HepG2 (cell line): ENCODE measurements at regions not wholly inside any gene's neighbourhood (a gene's known extent, or its start where the extent isn't known, plus 50 kb on each side); places are given as distances from the start of the nearest gene placed in this dataset.

Source experiments
- ATAC-seq: fragments of 200-7000 bp; cut with Tn5 transposase; 3 replicates; pipeline ENCODE4 v1.9.1; 2020; ENCODE audit warnings: mild to moderate bottlenecking, moderate library complexity
- BruUV-seq: library from RNA; stranded (reverse); fragments of 400-500 nt; replicated peaks from 2 replicates; lab custom pipeline; 2021; lab: Mats Ljungman, UMichigan
- CTCF ChIA-PET: fragments of 300-600 bp; formaldehyde crosslinking; extraction: SDS; loops from one replicate; lab custom pipeline; 2021; ENCODE audit warnings: low total read pairs, inconsistent platforms, low intra/inter-chr PET ratio; lab: Yijun Ruan, JAX
- POLR2A ChIA-PET: fragments of 350-600 bp; sonication (Branson Sonifier 250); formaldehyde crosslinking; loops from one replicate; lab custom pipeline; 2020; ENCODE audit warnings: antibody characterized with exemption, inconsistent platforms; lab: Yijun Ruan, JAX
- DNase-seq: peaks from one replicate; pipeline ENCODE4 v3.0.0-alpha.2; 2015; ENCODE audit warnings: low spot score
- FAIRE-seq: peaks from 3 replicates; lab custom pipeline; 2011; peaks lifted over from hg19 to GRCh38; lab: Jason Lieb, UNC
- H2AFZ ChIP-seq: one replicate; pipeline ENCODE4 v1.6.1; 2011; ENCODE audit warnings: low read length, inconsistent platforms
- H3K27ac ChIP-seq: fragments of 300-600 bp; 3 replicates; pipeline ENCODE4 v1.8.0; 2011; ENCODE audit warnings: mixed run types, mild to moderate bottlenecking, mixed read lengths, low read length, inconsistent platforms; ENCODE audit not compliant: insufficient read depth; ENCODE audit errors: extremely low read length
- H3K27me3 ChIP-seq, 2 experiments: fragments of 200-600 bp in 1 of 2; 2 replicates in 1 of 2; 3 replicates in 1 of 2; pipeline versions ENCODE4 v1.6.0 to v1.8.0; 2011; ENCODE audit warnings: low read length in 2 of 2, mild to moderate bottlenecking in 2 of 2, moderate library complexity in 2 of 2, inconsistent platforms in 1 of 2; ENCODE audit not compliant: insufficient read depth in 2 of 2, control insufficient read depth in 1 of 2
- H3K36me3 ChIP-seq, 2 experiments: fragments of 200-600 bp in 1 of 2; replicated peaks in 1 of 2; 2 replicates in 1 of 2; 3 replicates in 1 of 2; pipeline versions ENCODE4 v1.5.1 to v1.8.0; 2011; ENCODE audit warnings: low read length in 2 of 2, inconsistent platforms in 1 of 2; ENCODE audit not compliant: insufficient read depth in 2 of 2, control insufficient read depth in 1 of 2
- H3K4me1 ChIP-seq: 2 replicates; pipeline ENCODE4 v1.5.1; 2012; ENCODE audit warnings: low read length, inconsistent platforms; ENCODE audit not compliant: insufficient read depth
- H3K4me2 ChIP-seq: 2 replicates; pipeline ENCODE4 v1.6.0; 2011; ENCODE audit warnings: low read depth, low read length, inconsistent platforms
- H3K4me3 ChIP-seq, 3 experiments: fragments of 200-600 bp in 1 of 3; sonication (generic), shearing (Covaris generic) in 1 of 3; replicated peaks in 1 of 3; 2 replicates each; pipeline ENCODE4 v1.5.1; 2011 to 2016; ENCODE audit warnings: low read length in 3 of 3, inconsistent platforms in 2 of 3, low read depth in 2 of 3, mild to moderate bottlenecking in 2 of 3, control low read depth in 1 of 3, mixed read lengths in 1 of 3; ENCODE audit not compliant: insufficient read depth in 1 of 3
- H3K79me2 ChIP-seq: one replicate; pipeline ENCODE4 v1.6.1; 2011; ENCODE audit warnings: low read length, inconsistent platforms; ENCODE audit not compliant: insufficient read depth
- H3K9ac ChIP-seq: 2 replicates; pipeline ENCODE4 v1.6.0; 2011; ENCODE audit warnings: mild to moderate bottlenecking, low read depth, low read length, inconsistent platforms; ENCODE audit not compliant: insufficient read depth
- H3K9me3 ChIP-seq: 2 replicates; pipeline ENCODE4 v1.5.1; 2012; ENCODE audit warnings: mild to moderate bottlenecking, low read length
- H4K20me1 ChIP-seq: 2 replicates; pipeline ENCODE4 v1.6.0; 2011; ENCODE audit warnings: inconsistent platforms, mild to moderate bottlenecking, low read length, moderate library complexity; ENCODE audit not compliant: insufficient read depth
- BHLHE40 ChIP-seq: IDR thresholded peaks from 2 replicates; pipeline ENCODE4 v1.6.1; 2011; ENCODE audit warnings: low read length, improper control_type of control experiment
- FOXM1 ChIP-seq: sonication (generic); formaldehyde crosslinking; IDR thresholded peaks from 2 replicates; pipeline ENCODE4 v1.5.0; 2020; ENCODE audit warnings: missing genetic modification reagents
- HDAC6 ChIP-seq: fragments of 200-600 bp; sonication (generic); IDR thresholded peaks from 2 replicates; pipeline ENCODE4 v1.7.0; 2017; ENCODE audit warnings: mild to moderate bottlenecking, antibody characterized with exemption, low read length, low read depth
- KDM2A ChIP-seq: sonication (generic); formaldehyde crosslinking; IDR thresholded peaks from 2 replicates; pipeline ENCODE4 v1.4.0; 2020; ENCODE audit warnings: low read depth, missing genetic modification reagents, borderline replicate concordance
- RBM39 ChIP-seq: fragments of 200-400 bp; formaldehyde crosslinking; IDR thresholded peaks from one replicate; pipeline ENCODE4 v1.6.1; 2018; ENCODE audit warnings: antibody characterized with exemption, mild to moderate bottlenecking, low read depth, low read length; ENCODE audit not compliant: poor library complexity, severe bottlenecking
- RXRA ChIP-seq: sonication (generic); formaldehyde crosslinking; IDR thresholded peaks from 2 replicates; pipeline ENCODE4 v1.5.1; 2020; ENCODE audit warnings: missing genetic modification reagents
- SMYD3 ChIP-seq: sonication (generic); formaldehyde crosslinking; IDR thresholded peaks from 2 replicates; pipeline ENCODE4 v1.8.1; 2023; ENCODE audit warnings: mild to moderate bottlenecking, missing genetic modification reagents
- STAT5B ChIP-seq: sonication (generic); formaldehyde crosslinking; IDR thresholded peaks from 2 replicates; pipeline ENCODE4 v1.4.0; 2020; ENCODE audit warnings: missing genetic modification reagents
- TBP ChIP-seq: sonication (generic); formaldehyde crosslinking; IDR thresholded peaks from 2 replicates; pipeline ENCODE4 v1.5.0; 2020; ENCODE audit warnings: missing genetic modification reagents
- TCF7L2 ChIP-seq: IDR thresholded peaks from 2 replicates; pipeline ENCODE4 v1.6.1; 2011; ENCODE audit warnings: mild to moderate bottlenecking, low read depth, low read length, moderate library complexity
- TRIM24 ChIP-seq: sonication (generic); formaldehyde crosslinking; IDR thresholded peaks from 2 replicates; pipeline ENCODE4 v1.8.0; 2022; ENCODE audit warnings: mild to moderate bottlenecking, missing genetic modification reagents
- ZNF232 ChIP-seq: sonication (generic); formaldehyde crosslinking; IDR thresholded peaks from 2 replicates; pipeline ENCODE4 v1.4.0; 2020; ENCODE audit warnings: missing genetic modification reagents, borderline replicate concordance
- ZNF331 ChIP-seq: sonication (generic); formaldehyde crosslinking; IDR thresholded peaks from 2 replicates; pipeline ENCODE4 v1.4.0; 2020; ENCODE audit warnings: missing genetic modification reagents
- ZNF367 ChIP-seq: sonication (generic); formaldehyde crosslinking; IDR thresholded peaks from 2 replicates; pipeline ENCODE4 v1.4.0; 2020; ENCODE audit warnings: missing genetic modification reagents, borderline replicate concordance
- ZNF781 ChIP-seq: sonication (generic); formaldehyde crosslinking; IDR thresholded peaks from 2 replicates; pipeline ENCODE4 v1.5.1; 2020; ENCODE audit warnings: borderline replicate concordance, mild to moderate bottlenecking, missing genetic modification reagents; ENCODE audit errors: not compliant biosample characterization
- ZSCAN21 ChIP-seq: sonication (generic); formaldehyde crosslinking; IDR thresholded peaks from 2 replicates; pipeline ENCODE4 v1.8.0; 2022; ENCODE audit warnings: mild to moderate bottlenecking, missing genetic modification reagents, moderate library complexity, borderline replicate concordance
- in situ Hi-C: cut with HindIII; loops from 2 replicates; pipeline ENCODE4 v1.10.0; 2017; ENCODE audit warnings: low pct_unique_long_range_greater_than_20kb; ENCODE audit not compliant: extremely low pct_ligation_motif_present
- intact Hi-C: fragments of 100-400 bp; cut with micrococcal nuclease; formaldehyde crosslinking; loops from one replicate; pipeline ENCODE4 v1.10.0; 2022; ENCODE audit not compliant: unreplicated experiment
- TF ChIP-seq, protein P1 (sequence below): sonication (generic); formaldehyde crosslinking; IDR thresholded peaks from 2 replicates; pipeline ENCODE4 v1.5.0; 2020; ENCODE audit warnings: missing genetic modification reagents
- TF ChIP-seq, protein P2 (sequence below): sonication (generic); formaldehyde crosslinking; IDR thresholded peaks from 2 replicates; pipeline ENCODE4 v1.8.0; 2022; ENCODE audit warnings: missing genetic modification reagents, low read depth, mild to moderate bottlenecking, borderline replicate concordance

DNA sequence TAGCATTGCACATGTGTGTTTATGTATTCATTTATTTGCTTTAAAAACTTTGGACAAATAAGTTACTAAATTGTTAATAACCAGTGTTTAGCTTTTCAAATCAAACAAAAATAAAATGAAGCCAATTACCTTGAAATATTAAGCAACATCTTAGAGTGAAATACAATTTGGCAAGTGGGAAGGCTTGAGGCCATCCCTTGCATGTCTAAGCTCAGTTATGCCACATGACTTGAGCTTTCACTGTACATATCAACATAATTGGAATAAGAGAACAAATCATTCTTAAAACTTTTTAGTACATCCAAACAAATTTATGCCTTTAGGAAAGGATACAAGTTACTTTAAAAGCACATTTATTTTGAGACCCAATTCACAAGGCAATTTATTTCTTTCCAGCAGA is 640.6 kb downstream of the SPRY1 start:
- FAIRE-seq, result no peak
- POLR2A ChIA-PET, result no interaction called here
- CTCF ChIA-PET, result no interaction called here

DNA sequence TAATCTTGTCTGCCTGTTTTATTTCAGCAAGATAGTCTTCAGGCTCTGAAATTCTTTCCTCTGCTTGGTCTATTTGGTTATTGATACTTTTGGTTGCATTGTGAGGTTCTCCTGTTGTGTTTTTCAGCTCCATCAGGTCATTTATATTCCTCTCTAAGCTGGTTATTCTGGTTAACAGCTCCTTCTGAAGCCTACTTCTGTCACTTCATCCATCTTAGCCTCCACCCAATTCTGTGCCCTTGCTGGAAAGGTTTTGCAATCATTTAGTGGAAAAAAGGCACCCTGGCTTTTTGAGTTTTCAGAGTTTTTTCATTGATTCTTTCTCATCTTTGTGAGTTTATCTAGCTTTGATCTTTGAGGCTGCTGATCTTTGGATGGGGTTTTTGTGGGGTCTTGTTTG is 647.7 kb downstream of the SPRY1 start:
- in situ Hi-C loops (no loop called here), intact Hi-C loops (no loop called here)
- Histone ChIP-seq H3K9me3 (no peaks in the 10 kb centered on the region), H3K79me2 (no peaks in the 10 kb centered on the region), H3K9ac (no peak overlapping the region), H3K4me3 (no peak overlapping the region), H2AFZ (no peak overlapping the region), H3K36me3 (no peaks in the 10 kb centered on the region), H3K27me3 (no peaks in the 10 kb centered on the region), H4K20me1 (no peaks in the 10 kb centered on the region), H3K4me2 (no peak overlapping the region), H3K4me1 (no peaks in the 10 kb centered on the region), H3K27ac (no peak overlapping the region)
- no peak for DNase-seq
- ChIA-PET CTCF (interaction anchor here (1.3 kb wide), 1 partner anchor 272 kb away, joined by 3 read pairs; no protein-coding TSS in a partner anchor), POLR2A (no interaction called here)
- no TSS peak for BruUV-seq
- FAIRE-seq, result no peak
- ATAC-seq, result no peak
- TF ChIP-seq ZNF367 (no peak), RBM39 (no peak), TRIM24 (CRISPR knock-in tag) (no peak), ZNF781 (CRISPR knock-in tag) (no peak), SMYD3 (no peak), RXRA (no peak), ZNF232 (CRISPR knock-in tag) (no peak), TCF7L2 (no peak), HDAC6 (no peak)
- TF ChIP-seq, protein P1, sequence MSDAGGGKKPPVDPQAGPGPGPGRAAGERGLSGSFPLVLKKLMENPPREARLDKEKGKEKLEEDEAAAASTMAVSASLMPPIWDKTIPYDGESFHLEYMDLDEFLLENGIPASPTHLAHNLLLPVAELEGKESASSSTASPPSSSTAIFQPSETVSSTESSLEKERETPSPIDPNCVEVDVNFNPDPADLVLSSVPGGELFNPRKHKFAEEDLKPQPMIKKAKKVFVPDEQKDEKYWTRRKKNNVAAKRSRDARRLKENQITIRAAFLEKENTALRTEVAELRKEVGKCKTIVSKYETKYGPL (CRISPR knock-in tag), result no peak
- TF ChIP-seq, protein P2, sequence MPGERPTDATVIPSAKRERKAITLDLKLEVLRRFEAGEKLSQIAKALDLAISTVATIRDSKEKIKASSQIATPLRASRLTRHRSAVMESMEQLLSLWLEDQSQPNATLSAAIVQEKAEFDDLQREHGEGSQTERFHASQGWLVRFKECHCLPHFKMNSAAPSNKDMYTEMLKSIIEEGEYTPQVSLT (CRISPR knock-in tag), result no peak

More for the DNA sequence above, 640.6 kb downstream of the SPRY1 start:
- no peak for TF ChIP-seq STAT5B (CRISPR knock-in tag)
- no peak for TF ChIP-seq BHLHE40
- no peak for TF ChIP-seq FOXM1 (CRISPR knock-in tag)
- no peak for TF ChIP-seq ZSCAN21 (CRISPR knock-in tag)
- no peak for TF ChIP-seq KDM2A (CRISPR knock-in tag)
- no peak for TF ChIP-seq ZNF331 (CRISPR knock-in tag)
- no peak for TF ChIP-seq TBP (CRISPR knock-in tag)
- TF ChIP-seq, all 625 proteins: peak for 0
- no peak for ATAC-seq
- intact Hi-C loops (no loop called here), in situ Hi-C loops (no loop called here)
- BruUV-seq, result no TSS peak
- Histone ChIP-seq H3K79me2 (no peaks in the 10 kb centered on the region), H3K9me3 (no peaks in the 10 kb centered on the region), H3K4me1 (no peaks in the 10 kb centered on the region), H3K27me3 (no peaks in the 10 kb centered on the region), H3K9ac (no peak overlapping the region), H4K20me1 (no peaks in the 10 kb centered on the region), H3K4me2 (no peak overlapping the region), H3K4me3 (no peak overlapping the region), H2AFZ (no peak overlapping the region), H3K27ac (no peak overlapping the region), H3K36me3 (no peaks in the 10 kb centered on the region)
- no peak for DNase-seq
